Astrocyte (in vitro differentiated cells and primary cell): ENCODE measurements at regions not wholly inside any gene's neighbourhood (a gene's known extent, or its start where the extent isn't known, plus 50 kb on each side); places are given as distances from the start of the nearest gene placed in this dataset.

Experiments used
- EZH2 ChIP-seq: IDR thresholded peaks from 2 replicates; pipeline ENCODE4 v1.6.1; 2012; ENCODE audit warnings: mild to moderate bottlenecking, low read length, inconsistent platforms; ENCODE audit not compliant: insufficient read depth
- TF ChIP-seq, protein P1 (sequence below): IDR thresholded peaks from 2 replicates; pipeline ENCODE4 v1.5.1; 2011; ENCODE audit warnings: low read depth, mild to moderate bottlenecking, inconsistent platforms, low read length, moderate library complexity; ENCODE audit not compliant: insufficient read depth

DNA sequence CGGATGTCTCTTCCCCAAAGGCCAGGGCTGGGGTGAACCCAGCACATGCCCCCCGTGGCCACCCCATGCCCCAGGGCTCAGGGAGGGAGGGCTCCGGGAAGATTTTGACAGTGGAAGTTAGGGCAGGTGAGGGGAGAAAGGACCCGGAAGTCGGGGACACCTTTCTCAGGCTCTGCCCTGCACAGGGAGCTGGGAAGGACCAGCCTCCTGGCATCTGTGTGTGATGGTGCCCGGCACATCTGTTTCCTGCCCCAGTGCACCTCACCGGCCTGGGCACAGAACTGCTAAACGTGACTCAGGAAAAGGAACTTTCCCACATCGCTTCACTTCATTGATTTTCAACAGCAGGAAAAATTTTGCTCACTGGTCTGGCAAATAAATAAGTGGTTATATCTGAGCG lies 141.1 kb upstream of the AFDN start:
- TF ChIP-seq, protein P1, sequence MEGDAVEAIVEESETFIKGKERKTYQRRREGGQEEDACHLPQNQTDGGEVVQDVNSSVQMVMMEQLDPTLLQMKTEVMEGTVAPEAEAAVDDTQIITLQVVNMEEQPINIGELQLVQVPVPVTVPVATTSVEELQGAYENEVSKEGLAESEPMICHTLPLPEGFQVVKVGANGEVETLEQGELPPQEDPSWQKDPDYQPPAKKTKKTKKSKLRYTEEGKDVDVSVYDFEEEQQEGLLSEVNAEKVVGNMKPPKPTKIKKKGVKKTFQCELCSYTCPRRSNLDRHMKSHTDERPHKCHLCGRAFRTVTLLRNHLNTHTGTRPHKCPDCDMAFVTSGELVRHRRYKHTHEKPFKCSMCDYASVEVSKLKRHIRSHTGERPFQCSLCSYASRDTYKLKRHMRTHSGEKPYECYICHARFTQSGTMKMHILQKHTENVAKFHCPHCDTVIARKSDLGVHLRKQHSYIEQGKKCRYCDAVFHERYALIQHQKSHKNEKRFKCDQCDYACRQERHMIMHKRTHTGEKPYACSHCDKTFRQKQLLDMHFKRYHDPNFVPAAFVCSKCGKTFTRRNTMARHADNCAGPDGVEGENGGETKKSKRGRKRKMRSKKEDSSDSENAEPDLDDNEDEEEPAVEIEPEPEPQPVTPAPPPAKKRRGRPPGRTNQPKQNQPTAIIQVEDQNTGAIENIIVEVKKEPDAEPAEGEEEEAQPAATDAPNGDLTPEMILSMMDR = no peak
- TF ChIP-seq EZH2 = no peak
